Dedifferentiated amniotic fluid mesenchymal stem cell (primary cell): ENCODE measurements at regions not wholly inside any gene's neighbourhood (a gene's known extent, or its start where the extent isn't known, plus 50 kb on each side); places are given as distances from the start of the nearest gene placed in this dataset.

Source experiments
- DNase-seq: peaks from one replicate; pipeline ENCODE4 v3.0.0-alpha.2; 2016; ENCODE audit errors: extremely low spot score

DNA sequence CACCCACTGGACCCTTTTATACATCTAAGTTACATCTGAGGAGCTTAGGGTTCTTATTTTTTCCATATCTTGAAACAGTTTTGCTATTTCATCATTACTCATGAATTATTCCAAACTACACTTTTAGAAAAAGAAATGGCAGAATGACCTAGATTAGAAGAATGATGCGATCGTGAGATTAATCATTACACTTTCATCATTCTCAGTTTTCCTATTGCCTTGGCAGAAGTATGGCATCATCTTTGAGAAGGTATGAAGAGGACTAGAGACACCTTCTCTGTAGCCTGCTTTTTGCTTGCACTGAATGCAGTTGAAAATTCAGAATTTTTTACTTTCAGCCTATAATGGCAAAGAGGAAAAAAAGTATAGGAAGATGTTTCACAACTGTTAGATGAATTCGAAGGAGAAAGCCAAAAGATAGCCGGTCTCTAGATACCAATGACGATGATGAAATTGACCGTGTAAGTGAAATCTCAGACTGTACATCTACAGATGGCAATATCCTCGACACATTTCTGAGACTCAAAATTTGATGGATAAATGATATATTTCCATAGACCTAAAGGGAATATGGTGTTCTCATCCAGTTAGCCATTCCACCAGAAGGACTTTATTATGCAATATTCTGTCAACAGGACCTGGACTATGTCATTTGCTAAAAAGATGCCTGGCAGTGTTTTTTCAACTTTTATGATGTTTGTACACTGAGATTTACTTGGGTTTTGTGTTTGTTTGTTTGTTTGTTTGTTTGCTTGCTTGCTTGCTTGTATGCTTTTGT lies 191.8 kb downstream of the TOMM20 start:
- no peak for DNase-seq

DNA sequence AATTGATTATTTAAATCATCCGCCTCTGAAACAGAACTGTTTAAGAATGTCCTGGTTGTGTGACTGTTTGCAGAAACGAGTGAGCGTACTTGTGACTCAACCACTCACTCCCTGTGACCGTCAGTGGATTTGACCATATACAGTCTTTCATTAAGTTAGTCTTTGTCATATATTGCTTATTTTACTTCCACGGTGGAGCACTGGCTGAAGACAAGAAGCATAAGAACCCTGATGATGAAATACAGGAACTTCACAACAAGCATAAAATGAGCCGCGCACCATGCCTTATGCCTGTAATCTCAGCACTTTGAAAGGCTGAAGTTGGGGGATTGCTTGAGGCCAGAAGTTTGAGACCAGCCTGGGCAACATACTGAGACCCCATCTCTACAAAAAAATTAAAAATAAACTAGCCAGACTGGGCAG lies 194.0 kb downstream of the TOMM20 start:
- no peak for DNase-seq

DNA sequence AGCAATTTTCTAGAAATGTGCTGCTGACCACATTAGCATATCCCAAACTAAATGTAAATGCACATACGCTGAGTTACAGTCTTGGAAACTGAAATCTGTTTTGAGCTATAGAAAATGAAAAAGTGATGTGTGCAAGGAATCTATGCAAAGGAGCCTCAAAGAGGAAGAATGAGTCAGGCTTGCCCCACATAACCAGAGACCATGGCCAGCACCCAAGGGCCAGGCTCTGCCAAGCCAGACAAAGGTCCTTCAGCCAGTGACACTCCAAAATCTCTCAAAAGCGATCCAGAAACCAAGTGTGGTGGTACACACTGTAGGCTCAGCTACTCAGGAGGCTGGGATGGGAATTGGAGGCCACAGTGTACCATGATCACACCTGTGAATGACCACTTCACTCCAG lies 195.2 kb downstream of the TOMM20 start:
- DNase-seq: no peak

DNA sequence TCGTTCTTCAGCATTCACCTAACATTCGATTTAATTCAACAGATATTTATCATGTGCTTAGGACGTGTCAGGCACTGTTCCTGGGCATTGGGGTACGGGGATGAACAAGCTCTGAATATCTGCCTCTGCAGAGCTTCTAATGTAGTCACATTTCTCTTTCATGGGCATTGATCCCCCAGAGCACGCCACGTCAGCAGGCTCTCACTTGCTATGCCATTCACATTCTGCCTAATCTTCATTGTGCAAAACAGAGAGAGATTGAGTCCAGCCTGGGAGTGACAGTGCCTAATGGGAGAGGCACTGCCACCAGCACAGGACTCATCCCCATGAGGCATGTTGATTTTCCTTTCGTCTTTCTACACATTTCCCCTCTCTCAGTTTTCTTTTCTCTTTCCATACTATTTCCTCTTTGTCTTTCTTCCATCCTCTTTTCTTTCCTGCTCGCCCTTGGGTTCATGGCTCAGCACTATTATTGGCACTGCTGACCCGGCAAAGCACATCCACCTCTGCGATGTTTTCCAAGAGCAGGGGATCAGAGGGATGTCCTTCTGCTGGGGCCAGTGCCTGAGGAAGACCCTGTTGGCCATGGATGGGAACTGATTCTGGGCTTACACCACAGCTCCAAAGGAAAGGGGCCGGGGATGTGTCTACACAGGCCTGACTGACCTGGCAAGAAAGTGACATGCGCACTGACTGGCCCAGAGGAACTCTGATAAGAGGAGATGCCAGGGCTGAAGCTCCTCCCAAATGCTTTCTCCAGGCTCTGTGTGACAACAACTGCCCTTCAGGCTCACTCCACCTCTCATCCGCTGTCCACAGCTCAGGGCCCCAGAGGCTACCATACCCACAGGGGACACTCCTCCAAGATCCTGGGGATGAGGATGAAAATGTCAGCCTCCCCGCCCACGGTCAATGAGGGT lies 195.9 kb downstream of the TOMM20 start:
- DNase-seq: no peak

DNA sequence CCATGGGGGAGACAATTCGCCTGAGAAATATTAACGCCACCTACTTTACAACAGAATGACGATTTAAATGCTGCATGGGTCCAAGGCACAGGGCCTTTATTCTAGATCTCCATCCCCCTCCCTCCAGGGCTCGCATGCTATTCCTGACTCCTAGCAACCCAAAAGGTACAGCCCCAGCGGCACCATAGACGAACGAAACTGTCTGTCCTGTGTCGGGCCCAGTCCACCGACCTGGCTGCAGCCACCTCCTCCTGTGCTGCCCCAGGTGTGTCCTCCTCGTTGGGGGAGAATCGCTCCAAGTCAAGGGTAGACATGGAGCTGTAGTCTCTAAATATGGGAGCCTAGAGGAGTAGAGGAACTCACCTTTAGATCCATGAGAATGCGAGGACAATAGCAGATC lies 196.5 kb downstream of the TOMM20 start:
- DNase-seq: no peak

DNA sequence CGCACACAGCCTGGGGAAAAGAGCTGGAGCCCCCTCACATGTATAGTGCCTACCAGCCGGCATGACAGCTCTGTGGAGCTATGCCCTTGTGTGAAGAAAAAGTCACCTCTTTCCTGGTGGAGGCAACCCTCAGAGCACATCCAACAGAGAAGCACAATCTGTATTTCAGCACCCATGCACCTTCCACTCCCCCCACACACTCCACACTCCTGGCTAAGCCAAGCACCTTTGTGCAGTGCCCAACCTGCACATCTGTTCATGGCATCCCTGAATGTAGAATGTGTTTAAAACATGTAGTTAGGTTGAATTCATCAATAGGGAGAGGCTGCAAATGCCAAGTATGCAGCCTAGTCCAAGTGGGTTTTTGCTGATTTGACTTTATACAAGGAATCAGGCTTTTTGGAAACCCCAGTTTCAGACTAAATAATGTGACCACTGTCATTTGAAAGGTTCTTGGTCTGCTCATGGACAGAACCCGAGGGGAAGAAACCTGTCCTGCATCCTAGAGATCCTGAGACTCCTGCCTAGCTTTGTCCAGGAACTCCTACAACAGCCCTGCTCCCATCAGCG lies 197.1 kb downstream of the TOMM20 start:
- DNase-seq: no peak

DNA sequence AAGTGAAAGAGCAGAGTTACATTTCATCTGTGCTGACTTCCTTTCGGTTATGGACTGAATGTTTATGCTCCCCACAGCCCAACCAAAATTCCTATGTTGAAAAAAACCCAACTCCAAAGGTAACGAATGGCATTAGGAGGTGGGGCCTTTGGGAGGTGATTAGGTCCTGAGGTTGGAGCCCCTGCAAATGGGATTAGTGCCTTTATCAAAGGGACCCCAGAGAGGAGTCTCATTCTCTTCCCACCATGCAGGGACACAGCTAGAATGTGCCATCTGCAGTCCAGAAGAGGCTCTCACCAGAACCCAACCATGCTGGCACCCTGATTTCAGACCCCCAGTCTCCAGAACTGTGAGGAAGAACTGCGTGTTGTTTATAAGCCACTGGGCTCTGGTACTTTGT lies 199.3 kb downstream of the TOMM20 start:
- DNase-seq: no peak

DNA sequence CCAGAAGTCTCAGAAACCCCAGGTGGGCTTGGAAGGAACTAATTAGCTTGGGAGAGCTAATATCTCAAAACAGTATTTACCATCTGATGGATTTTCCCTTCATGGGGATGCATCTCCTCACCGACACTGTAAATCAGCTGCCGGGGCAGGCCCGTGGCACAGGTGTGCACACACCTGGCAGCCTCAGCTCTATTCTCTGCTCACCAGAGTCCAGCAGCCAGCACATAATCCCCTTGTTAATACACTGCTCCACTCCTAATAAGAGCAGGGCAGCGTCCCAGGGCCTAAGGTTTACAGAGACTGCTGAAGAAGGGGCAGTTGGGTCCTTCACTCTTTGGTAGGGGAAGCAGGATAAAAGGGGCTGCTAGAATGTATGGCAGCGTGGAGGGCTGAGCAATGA lies 200.0 kb downstream of the TOMM20 start:
- no peak for DNase-seq

DNA sequence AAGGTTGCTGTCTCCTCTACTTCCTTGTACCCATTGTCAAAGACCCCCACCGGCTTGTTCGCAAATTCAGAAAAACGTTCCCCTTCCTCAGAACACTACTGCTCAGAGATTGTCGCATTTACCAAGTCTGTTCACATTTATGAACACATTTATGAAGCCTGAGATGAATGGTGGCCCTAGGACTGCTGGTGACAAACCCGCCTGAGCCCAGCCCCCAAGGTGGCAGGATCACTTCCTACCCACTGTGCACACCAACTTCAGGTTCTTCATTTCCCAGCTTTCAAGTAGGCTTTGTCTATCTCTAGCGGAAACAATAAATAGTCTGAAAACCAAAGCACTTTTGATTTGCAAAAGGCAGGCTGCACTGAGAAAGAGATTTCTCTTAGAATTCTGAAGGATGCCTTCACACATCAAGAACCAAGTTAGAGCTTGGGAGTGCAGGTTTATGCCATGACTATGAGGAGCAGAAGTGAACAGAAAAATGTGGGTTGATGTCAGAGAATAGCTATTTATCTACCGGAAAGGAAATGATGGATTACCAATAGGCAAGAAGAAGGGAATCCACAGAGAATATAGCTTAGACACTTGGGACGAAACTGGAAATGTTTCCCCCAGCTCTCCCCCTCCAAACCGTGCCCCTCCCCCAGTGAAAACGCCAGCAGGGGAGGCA lies 200.5 kb downstream of the TOMM20 start:
- no peak for DNase-seq

DNA sequence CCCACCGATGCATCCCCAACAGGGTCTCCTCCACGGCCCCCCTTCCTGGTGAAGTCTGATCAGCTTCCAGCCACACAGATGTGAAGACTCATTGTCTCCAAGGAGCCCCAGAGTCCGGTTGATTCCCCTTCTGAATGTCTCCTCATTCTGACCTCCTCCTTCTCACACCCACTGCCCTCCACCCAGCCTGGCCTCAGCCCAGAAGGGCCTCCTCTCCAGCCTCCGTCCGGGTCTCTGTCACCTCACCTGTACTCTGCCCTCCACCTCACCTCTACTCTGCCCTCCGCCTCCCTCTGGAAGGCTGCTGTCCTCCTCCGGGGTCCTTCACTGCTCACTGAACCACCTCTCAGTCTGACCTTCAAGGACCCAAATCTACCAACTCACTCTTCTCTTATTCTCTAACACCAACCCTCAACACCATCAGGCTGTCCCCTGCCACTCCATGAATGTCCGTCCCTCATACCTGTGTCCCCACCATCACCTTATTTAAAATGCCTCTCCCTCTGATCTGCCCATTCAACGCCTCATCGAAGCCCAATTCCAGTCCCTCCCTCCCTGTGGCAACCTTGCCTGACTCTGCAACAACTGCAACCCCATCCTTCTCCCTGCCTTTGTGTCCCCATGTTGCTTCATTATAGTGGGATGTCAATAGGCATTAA lies 201.2 kb downstream of the TOMM20 start:
- no peak for DNase-seq

DNA sequence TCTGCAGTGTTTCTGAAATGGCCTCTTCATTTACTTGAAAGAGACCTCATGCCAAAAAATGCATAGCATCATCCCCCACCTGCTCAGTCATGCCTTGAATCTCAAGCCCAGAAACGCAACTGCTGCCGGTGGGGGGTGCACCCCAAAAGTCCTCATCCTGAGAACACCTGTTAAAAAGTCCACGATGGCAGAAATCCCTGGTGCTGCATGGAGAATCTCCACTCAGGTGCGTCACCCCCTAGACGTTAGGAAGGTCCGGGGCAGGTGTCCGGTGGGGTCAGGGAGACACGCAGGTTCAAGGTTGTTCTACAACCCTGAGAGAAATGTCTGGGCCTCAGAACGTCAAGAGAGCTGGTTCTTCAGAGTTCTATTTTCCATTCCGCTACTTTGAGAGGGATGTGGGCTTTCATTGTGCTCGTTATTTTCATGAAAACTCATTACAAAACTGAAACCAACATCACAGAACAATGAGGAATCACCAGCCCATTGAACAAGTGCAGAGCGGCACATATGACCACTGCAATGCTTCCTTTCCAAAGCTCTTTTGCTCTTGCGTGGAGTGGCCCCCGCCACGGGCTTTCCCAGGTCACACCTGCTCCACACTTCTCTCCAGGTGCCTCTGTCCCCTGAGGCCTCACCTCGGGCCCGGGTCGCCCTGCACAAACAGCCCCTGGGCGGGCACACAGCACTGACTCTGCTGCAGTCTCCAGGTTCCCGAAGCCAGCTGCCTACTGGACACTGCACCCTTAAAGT lies 201.9 kb downstream of the TOMM20 start:
- DNase-seq: no peak

DNA sequence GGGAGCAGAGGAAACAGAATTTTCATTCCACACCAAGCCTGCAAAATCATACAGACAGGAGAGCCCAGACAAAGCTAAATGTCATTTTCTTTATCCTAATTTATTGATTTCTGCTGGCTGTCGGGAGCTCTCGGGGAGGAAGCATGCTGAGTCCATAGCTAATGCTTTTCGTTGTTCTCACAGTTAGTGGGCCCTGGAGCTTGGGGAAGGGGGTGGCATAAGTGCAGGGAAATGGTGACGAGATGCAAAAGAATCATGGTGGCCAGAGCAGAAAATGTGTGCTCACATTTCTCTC lies 202.4 kb downstream of the TOMM20 start:
- DNase-seq: no peak

DNA sequence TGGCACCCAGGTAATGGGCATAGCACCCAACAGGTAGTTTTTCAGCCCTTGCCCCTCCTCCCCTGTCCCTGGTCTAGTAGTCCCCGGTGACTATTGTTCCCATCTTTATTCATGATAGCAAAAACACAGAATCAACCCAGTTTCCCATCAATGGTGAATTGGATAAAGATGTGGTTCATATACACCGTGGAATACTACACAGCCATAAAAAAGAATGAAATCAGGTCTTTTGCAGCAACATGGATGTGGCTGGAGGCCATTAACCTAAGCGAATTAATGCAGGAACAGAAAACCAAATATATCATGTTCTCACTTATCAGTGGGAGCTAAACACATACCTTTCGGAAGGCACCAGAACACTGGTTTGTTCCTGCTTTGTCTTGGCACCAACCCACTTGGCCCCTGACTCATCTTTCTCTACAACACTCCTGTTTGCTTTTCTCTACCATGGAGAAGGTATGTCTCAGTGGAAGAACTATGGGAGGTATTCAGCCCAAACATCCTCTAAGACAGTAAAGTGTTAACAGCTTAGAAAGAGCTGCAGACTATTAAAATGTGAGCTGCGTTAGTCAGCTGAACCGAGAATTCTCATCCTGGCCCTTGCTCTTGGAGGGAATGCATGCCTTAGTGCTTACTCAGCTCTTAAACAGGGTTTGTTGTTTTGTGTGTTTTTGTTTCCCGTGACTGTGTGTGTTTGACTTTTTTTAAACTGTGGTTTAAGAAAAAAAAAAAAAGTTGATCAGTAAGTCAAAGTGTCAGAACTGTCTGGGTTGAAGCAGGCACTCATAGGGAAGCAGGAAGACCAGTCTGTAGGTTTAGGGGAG lies 203.0 kb downstream of the TOMM20 start:
- DNase-seq: peak; percentile 94

DNA sequence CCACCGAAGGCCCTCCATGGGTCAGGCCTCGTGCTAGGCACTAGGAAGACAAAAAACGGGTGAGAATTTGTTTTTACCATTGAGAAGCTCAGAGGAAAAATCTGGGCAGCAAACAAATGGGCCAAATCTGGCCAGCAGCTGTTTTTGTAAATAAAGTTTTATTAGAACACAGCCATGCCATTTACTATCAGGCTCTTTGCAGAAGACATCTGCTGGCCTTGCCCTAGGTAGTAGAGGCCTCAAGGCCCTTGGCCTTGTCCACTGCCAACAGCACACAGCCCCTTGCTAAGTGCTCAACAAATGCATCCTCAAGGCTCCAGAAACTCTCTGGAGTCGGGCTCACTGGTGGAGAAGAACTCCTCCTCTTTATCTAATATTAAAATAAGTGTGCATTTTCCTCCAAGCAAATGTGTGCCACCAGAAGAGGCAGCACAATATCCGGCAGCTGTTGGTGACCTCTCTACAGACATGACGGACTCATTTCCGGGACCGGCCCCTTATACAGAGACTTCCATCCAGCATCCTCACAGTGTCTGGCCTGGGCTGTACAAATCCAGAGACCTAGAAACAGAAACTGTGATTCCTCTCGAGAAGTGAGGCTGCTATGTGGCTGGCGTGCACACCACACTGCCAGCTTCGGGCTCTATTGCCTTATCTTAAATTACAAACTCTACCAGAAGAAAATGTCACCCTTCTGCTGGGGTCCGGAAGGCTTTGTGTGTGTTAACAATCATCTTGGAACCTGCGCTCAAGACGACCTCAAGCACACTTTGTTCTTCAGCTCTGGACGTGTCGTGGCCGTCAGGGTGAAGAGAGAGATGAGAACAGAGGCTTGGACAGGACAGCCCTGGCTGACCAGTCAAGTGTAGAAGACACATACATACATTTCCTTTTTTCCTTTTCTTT lies 203.9 kb downstream of the TOMM20 start:
- DNase-seq: no peak

DNA sequence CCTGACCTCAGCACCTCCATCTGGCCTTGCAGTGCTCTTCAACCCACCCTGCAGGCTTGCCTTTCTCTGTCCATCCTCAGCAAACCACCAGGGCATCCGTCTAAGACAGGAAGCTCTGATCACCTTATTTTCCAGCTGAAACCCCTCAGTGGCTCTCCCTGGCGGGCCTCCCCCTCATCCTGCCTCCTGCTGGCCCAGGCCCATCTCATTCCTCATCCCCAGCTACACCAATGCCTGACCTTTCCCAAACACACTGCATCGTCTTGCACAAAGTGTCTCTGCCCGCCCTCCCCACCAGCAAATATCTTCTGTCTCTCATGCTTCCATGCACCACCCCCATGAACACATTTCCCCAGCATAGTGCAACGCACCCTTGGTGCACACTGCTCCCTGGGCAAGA lies 205.0 kb downstream of the TOMM20 start:
- DNase-seq: no peak

DNA sequence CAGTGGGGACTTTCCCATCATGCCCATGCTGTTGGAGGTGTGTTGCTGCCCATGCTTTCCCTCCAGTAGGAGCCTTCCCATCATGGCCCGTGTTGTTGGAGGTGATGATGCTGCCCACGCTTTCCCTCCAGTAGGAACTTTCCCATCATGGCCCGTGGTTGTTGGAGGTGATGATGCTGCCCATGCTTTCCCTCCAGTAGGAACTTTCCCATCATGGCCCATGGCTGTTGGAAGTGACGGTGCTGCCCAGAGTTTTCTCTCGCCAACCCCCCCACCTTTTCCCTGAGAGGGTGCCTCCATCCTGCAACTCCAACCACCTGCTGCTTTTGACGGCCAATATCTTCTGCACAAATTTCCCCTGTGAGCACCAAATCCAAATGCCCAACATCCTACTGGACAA lies 205.7 kb downstream of the TOMM20 start:
- no peak for DNase-seq

DNA sequence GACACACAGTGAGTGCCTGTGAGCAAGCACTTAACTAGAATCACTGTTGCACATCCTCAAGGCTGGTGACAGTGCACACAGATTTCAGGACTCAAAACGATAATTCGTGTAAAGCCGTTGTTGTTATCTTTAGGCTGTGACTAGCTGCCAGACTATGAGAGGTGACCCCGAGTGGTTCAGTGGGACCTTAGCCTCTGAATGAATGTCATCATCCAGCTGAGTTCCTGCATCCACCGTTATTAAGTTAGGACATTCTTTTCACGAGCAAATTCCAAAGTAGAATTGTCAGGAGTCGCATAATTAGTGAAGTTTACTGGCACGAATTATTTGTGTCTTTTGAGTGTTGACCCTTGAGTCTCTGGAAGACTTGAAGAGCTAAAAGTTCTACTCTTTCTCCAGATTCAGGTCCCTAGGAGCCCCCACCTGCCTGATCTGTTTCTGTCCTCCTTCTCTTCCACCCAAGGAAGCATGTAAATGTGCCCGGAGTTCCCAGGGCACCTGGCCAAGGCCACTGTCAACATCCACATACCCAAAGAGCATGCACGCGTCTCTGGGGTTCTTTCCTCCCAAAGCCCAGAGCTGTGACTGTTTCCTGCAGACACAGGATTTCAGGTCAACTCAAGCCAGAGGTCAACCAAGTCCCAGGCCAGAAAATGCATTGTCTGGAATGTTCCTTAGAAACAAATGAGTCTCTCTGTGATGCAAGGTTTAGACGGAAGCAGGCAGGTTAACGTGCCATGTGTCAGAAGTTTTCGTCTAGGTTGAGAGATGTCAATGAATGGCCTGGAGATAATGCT lies 207.2 kb downstream of the TOMM20 start:
- no peak for DNase-seq

DNA sequence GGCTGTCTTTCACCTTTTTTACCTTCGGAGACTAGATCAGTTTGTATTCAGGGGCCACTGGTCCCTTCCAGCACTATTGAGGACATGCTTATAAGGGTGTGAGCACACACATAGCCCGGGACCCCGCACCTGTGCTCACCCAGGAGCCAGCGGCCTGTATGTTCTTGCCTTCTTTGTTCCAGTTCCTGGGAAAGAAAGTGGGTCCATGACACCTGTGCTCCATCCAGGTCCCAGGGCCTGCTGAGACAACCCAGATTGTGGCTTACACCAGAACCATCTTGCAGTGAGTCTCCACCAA lies 207.8 kb downstream of the TOMM20 start:
- DNase-seq: no peak
